Psoas muscle (tissue), 7 donors: ENCODE measurements at regions not wholly inside any gene's neighbourhood (a gene's known extent, or its start where the extent isn't known, plus 50 kb on each side); places are given as distances from the start of the nearest gene placed in this dataset.

ENCODE experiments used
- ATAC-seq, 4 donors: fragments of 200-7000 bp; cut with Tn5 transposase; one replicate each; pipeline ENCODE4 v1.9.1; 2020; ENCODE audit warnings: moderate library complexity in 3 of 4, mild to moderate bottlenecking in 2 of 4
- DNase-seq, 2 donors: peaks; one replicate each; pipeline ENCODE4 v3.0.0-alpha.2; 2020
- H3K27ac ChIP-seq: fragments of 200-600 bp; one replicate; pipeline ENCODE4 v1.8.0; 2022
- H3K27me3 ChIP-seq, 3 donors: fragments of 200-600 bp in 1 of 3; one replicate each; pipeline versions ENCODE4 v1.6.1 to v1.8.0; 2013 to 2022; ENCODE audit warnings: low read length in 2 of 3, mild to moderate bottlenecking in 2 of 3, moderate library complexity in 1 of 3; ENCODE audit not compliant: insufficient read depth in 3 of 3
- H3K36me3 ChIP-seq, 2 donors: fragments of 200-600 bp in 1 of 2; one replicate each; pipeline versions ENCODE4 v1.6.1 to v1.8.0; 2013 to 2022; ENCODE audit warnings: low read depth in 1 of 2, mild to moderate bottlenecking in 1 of 2, moderate library complexity in 1 of 2; ENCODE audit not compliant: insufficient read depth in 1 of 2
- H3K4me1 ChIP-seq: fragments of 200-600 bp; one replicate; pipeline ENCODE4 v1.8.0; 2022
- H3K4me3 ChIP-seq: fragments of 200-600 bp; one replicate; pipeline ENCODE4 v1.8.0; 2022; ENCODE audit warnings: mild to moderate bottlenecking
- H3K9me3 ChIP-seq: fragments of 200-600 bp; one replicate; pipeline ENCODE4 v1.8.0; 2022
- WGBS, 3 donors: extraction: QIAGEN DNeasy Blood & Tissue Kit; methylation state at CpG; one replicate each; pipeline versions ENCODE4 v1.1.6 to v1.1.7; 2013; 5-methylcytosine and 5-hydroxymethylcytosine counted together
- intact Hi-C, 2 donors: fragments of 100-400 bp; cut with DNase I; formaldehyde crosslinking; loops; one replicate each; pipeline versions ENCODE4 v1.11.0 to v1.14.2; 2022
- TF ChIP-seq, protein P1 (sequence below): fragments of 200-600 bp; IDR thresholded peaks from one replicate; pipeline ENCODE4 v1.8.0; 2022; ENCODE audit warnings: antibody characterized with exemption
- donor health status: healthy with polysubstance abuse.
- donor health status: DM: no; HTN: no; CAD: no; lungs with moderate emphysema.
- donor health status: Bipolar disorder and iron deficiency.
- donor health status: healthy.
- donor health status: DM: yes; HTN: yes; CAD: no.
- donor health status: DM: no; HTN: no; CAD: no.
- donor health status: DM: yes; HTN: yes; CAD: no.

DNA sequence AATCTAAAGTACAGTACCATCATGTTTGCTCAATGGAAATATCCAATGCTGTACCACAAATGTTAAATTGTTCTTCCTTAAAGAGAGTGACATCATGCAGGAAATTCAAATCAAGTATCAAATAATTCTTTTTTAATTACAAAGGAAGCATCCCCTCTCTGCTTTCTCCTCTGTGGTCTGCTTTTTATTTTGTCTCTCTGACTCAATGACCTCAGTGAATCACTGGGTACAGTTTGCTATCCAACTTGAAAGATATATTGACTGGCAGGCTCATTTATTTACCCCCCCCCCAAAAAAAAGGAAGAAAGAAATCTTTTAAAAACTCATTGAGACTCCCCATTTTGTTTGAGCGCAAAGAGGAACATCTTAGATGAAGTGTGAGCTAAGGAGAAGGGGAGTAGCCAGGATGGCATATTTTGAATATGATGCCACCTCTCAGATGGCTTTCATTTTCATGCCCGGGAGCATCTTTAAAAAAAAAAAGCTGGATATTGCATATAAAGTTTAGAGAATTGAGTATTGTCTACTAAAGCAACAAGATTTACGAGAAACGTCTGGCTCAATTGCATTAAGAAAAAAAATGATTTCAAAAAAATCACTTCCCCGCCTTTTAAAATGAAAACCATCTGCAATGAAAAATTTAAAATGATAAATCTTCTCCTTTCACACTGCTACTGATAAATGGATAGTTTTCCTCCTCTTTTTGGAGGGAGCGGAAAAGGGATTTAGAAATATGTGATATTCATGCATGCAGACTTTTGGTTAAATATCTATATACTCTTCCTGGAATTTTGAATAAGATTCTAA lies 307.1 kb upstream of the DPH6 start:
- H3K9me3 ChIP-seq = no peaks in the 10 kb centered on the region
- no peaks in the 10 kb centered on the region for H3K27me3 ChIP-seq
- no peak for ATAC-seq
- TF ChIP-seq, protein P1, sequence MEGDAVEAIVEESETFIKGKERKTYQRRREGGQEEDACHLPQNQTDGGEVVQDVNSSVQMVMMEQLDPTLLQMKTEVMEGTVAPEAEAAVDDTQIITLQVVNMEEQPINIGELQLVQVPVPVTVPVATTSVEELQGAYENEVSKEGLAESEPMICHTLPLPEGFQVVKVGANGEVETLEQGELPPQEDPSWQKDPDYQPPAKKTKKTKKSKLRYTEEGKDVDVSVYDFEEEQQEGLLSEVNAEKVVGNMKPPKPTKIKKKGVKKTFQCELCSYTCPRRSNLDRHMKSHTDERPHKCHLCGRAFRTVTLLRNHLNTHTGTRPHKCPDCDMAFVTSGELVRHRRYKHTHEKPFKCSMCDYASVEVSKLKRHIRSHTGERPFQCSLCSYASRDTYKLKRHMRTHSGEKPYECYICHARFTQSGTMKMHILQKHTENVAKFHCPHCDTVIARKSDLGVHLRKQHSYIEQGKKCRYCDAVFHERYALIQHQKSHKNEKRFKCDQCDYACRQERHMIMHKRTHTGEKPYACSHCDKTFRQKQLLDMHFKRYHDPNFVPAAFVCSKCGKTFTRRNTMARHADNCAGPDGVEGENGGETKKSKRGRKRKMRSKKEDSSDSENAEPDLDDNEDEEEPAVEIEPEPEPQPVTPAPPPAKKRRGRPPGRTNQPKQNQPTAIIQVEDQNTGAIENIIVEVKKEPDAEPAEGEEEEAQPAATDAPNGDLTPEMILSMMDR = no peak
- no peak for DNase-seq
- whole genome bisulfite sequencing, 3 donors = 76 to 84% (median 79%) methylated on average over 6 of the region's 6 CpGs
- no peaks in the 10 kb centered on the region for H3K36me3 ChIP-seq
- H3K27ac ChIP-seq = no peak overlapping the region
- intact Hi-C loops = no loop called here
- no peak overlapping the region for H3K4me3 ChIP-seq
- H3K4me1 ChIP-seq = peaks cover 3% of the 10 kb centered on the region

DNA sequence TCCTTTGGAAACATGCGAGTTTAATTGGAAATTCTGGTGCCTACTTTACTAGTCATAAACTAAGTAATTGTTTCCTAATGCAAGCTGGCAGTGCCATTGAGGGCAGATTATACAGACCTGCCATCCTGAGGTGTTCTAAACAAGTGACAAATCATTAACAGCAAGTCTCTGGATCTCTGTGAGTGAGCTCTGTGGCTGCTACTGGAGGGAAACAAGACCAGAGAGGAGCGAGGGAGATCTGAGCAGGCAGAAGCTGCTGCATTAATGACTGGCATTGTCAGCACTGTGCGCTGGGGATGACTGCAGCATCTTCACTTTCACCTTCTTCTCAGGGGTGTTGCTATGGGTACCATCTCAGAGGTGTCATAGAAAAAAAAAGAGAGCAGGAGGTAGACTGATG lies 308.4 kb upstream of the DPH6 start:
- 87 to 89% (median 89%) methylated on average over 3 of the region's 3 CpGs for whole genome bisulfite sequencing, 3 donors
- no peaks in the 10 kb centered on the region for H3K27me3 ChIP-seq
- ATAC-seq (no peak), DNase-seq (no peak)
- intact Hi-C loops = no loop called here
- H3K4me3 ChIP-seq = no peak overlapping the region
- no peaks in the 10 kb centered on the region for H3K9me3 ChIP-seq
- peaks cover 3% of the 10 kb centered on the region for H3K4me1 ChIP-seq
- H3K27ac ChIP-seq = no peak overlapping the region
- no peaks in the 10 kb centered on the region for H3K36me3 ChIP-seq
- TF ChIP-seq, protein P1 = no peak

DNA sequence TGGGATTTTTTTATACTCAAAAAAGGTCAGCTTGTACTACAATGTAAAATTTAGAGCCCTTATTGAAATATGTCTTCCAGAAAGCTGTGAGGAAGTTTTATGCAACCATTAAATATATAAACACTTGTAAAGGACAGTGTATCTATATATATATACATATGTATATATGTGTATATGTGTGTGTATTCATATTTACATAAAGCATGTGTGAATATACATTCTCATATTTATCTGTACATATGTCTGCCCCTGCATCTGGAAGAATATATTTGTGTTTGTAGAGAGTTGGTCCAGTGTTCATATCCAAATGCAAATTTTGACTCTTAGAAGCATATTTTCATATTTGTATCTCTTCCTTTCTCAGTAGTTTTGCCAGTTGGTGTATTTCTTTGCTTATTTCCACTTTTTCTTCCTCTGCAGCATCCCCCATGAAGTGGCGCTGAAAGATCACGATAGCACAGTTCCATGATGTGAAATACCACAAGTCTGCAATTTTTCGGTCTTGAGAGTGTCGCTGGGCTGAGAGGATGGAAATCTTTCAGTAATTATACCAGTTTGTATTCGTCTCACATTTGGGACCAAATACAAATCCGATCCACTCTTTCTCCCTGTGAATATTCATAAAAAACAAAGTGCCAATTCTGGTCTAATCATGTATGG lies 311.7 kb upstream of the DPH6 start:
- intact Hi-C loops = no loop called here
- DNase-seq (no peak), ATAC-seq (no peak)
- TF ChIP-seq, protein P1 = no peak
- peaks cover 3% of the 10 kb centered on the region for H3K4me1 ChIP-seq
- no peaks in the 10 kb centered on the region for H3K36me3 ChIP-seq
- WGBS, 3 donors = 80 to 86% (median 83%) methylated on average over 6 of the region's 6 CpGs
- H3K4me3 ChIP-seq = no peak overlapping the region
- H3K27ac ChIP-seq = no peak overlapping the region
- no peaks in the 10 kb centered on the region for H3K27me3 ChIP-seq
- H3K9me3 ChIP-seq = no peaks in the 10 kb centered on the region

DNA sequence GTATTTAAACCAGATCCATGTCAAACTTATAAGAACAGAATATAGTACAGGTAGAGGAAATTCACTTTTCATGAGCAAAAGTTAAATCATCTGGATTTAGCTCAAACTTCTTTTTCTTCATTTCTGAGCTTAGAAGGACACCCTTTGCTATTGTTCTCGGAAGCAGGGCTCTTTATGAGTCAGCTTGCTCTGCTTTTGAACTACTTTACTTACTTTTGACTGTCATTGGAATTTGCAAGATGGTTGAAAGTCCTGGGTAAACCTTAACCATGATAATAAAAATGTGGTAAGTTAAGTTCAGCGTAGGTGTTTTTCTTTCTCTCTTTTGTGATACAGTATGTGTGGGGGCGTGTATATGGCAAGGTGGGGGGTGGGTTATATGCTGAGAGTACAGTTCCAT lies 312.7 kb upstream of the DPH6 start:
- Histone ChIP-seq H3K4me1 (peaks cover 3% of the 10 kb centered on the region), H3K27me3 (no peaks in the 10 kb centered on the region), H3K27ac (no peak overlapping the region), H3K36me3 (no peaks in the 10 kb centered on the region), H3K4me3 (no peak overlapping the region), H3K9me3 (no peaks in the 10 kb centered on the region)
- DNase-seq (no peak), ATAC-seq (no peak)
- 80 to 85% (median 84%) methylated on average over 3 of the region's 3 CpGs for WGBS, 3 donors
- TF ChIP-seq, protein P1 = no peak
- intact Hi-C loops = no loop called here
